Fibroblast of lung (primary cell): ENCODE measurements at regions not wholly inside any gene's neighbourhood (a gene's known extent, or its start where the extent isn't known, plus 50 kb on each side); places are given as distances from the start of the nearest gene placed in this dataset.

Experiments used
- DNase-seq, 2 donors: peaks; one replicate each; pipeline versions ENCODE4 v3.0.0 to v3.0.0-alpha.2; 2010; ENCODE audit warnings: low read depth in 2 of 2
- H2AFZ ChIP-seq: 2 replicates; pipeline ENCODE4 v1.5.1; 2012; ENCODE audit warnings: low read length, control low read depth, inconsistent platforms
- H3K27ac ChIP-seq: 2 replicates; pipeline ENCODE4 v1.5.1; 2011; ENCODE audit warnings: low read length, control low read depth; ENCODE audit not compliant: insufficient read depth
- H3K27me3 ChIP-seq: 2 replicates; pipeline ENCODE4 v1.5.1; 2011; ENCODE audit warnings: mild to moderate bottlenecking, low read length; ENCODE audit not compliant: control insufficient read depth, insufficient read depth
- H3K36me3 ChIP-seq: 2 replicates; pipeline ENCODE4 v1.5.1; 2011; ENCODE audit warnings: low read length; ENCODE audit not compliant: control insufficient read depth, insufficient read depth
- H3K4me1 ChIP-seq: 2 replicates; pipeline ENCODE4 v1.5.1; 2011; ENCODE audit warnings: low read length; ENCODE audit not compliant: control insufficient read depth, insufficient read depth; ENCODE audit errors: extremely low read depth
- H3K4me2 ChIP-seq: 2 replicates; pipeline ENCODE4 v1.5.1; 2011; ENCODE audit warnings: low read length, control low read depth; ENCODE audit not compliant: insufficient read depth; ENCODE audit errors: extremely low read depth
- H3K4me3 ChIP-seq, 4 experiments: fragments of 200-600 bp in 1 of 4; sonication (generic) in 1 of 4; replicated peaks in 1 of 4; 2 replicates each; pipeline ENCODE4 v1.5.1; 2011 to 2016; ENCODE audit warnings: low read length in 4 of 4, low read depth in 3 of 4, mild to moderate bottlenecking in 3 of 4, control low read depth in 2 of 4, inconsistent platforms in 1 of 4, mixed read lengths in 1 of 4; ENCODE audit not compliant: insufficient read depth in 1 of 4; ENCODE audit errors: control extremely low read depth in 1 of 4
- H3K79me2 ChIP-seq: 2 replicates; pipeline ENCODE4 v1.5.1; 2012; ENCODE audit warnings: mild to moderate bottlenecking, low read length, inconsistent platforms; ENCODE audit not compliant: control insufficient read depth, insufficient read depth
- H3K9ac ChIP-seq: 2 replicates; pipeline ENCODE4 v1.5.1; 2011; ENCODE audit warnings: mild to moderate bottlenecking, low read length, control low read depth; ENCODE audit not compliant: insufficient read depth
- H3K9me3 ChIP-seq: 2 replicates; pipeline ENCODE4 v1.5.1; 2012; ENCODE audit warnings: low read depth, low read length; ENCODE audit not compliant: control insufficient read depth, insufficient read depth
- H4K20me1 ChIP-seq: 2 replicates; pipeline ENCODE4 v1.5.1; 2011; ENCODE audit warnings: low read length; ENCODE audit not compliant: control insufficient read depth, insufficient read depth; ENCODE audit errors: extremely low read depth
- CTCF ChIP-seq, 2 donors: IDR thresholded peaks in 1 of 2; conservative IDR thresholded peaks in 1 of 2; 1 replicate in 1 of 2; 2 replicates in 1 of 2; pipeline ENCODE4 v1.5.1; 2011 to 2012; ENCODE audit warnings: low read length in 2 of 2, control low read depth in 1 of 2, inconsistent platforms in 1 of 2, low read depth in 1 of 2, mild to moderate bottlenecking in 1 of 2
- EZH2 ChIP-seq: IDR thresholded peaks from 2 replicates; pipeline ENCODE4 v1.5.1; 2012; ENCODE audit warnings: low read length, control low read depth, mild to moderate bottlenecking; ENCODE audit errors: missing control alignments

GRCh38 chr10:31098046-31098445, 66.4 kb upstream of the ZNF438 start:
- no peaks in the 10 kb centered on the region for H4K20me1 ChIP-seq
- no peaks in the 10 kb centered on the region for H3K79me2 ChIP-seq
- peak overlapping the region; percentile 52 for H2AFZ ChIP-seq
- no peaks in the 10 kb centered on the region for H3K36me3 ChIP-seq
- H3K4me1 ChIP-seq: peaks cover 7% of the 10 kb centered on the region
- peak in 1 of 2 donors; percentile 17 for DNase-seq
- H3K9ac ChIP-seq: no peak overlapping the region
- no peak overlapping the region for H3K27ac ChIP-seq
- no peaks in the 10 kb centered on the region for H3K27me3 ChIP-seq
- TF ChIP-seq CTCF (conservative IDR thresholded peaks at IDR 0.05 in 1 of 2, IDR thresholded peaks at IDR 0.05 in 1 of 2; ENCODE audit: low read depth in 1 of 2, low read length in 2 of 2) (no peak), EZH2 (no peak)
- H3K4me3 ChIP-seq: no peak overlapping the region
- peak overlapping the region; percentile 2 for H3K4me2 ChIP-seq
- H3K9me3 ChIP-seq: no peaks in the 10 kb centered on the region

GRCh38 chr10:31099094-31099493, 67.4 kb upstream of the ZNF438 start:
- Histone ChIP-seq H3K9me3 (no peaks in the 10 kb centered on the region), H2AFZ (no peak overlapping the region), H3K4me1 (peaks cover 7% of the 10 kb centered on the region), H3K4me2 (peak overlapping the region; percentile 30), H3K79me2 (no peaks in the 10 kb centered on the region), H3K27ac (no peak overlapping the region), H3K9ac (no peak overlapping the region), H3K36me3 (no peaks in the 10 kb centered on the region), H3K4me3 (no peak overlapping the region), H4K20me1 (no peaks in the 10 kb centered on the region), H3K27me3 (no peaks in the 10 kb centered on the region)
- peak in 1 of 2 donors; percentile 42 for DNase-seq
- TF ChIP-seq EZH2 (no peak), CTCF (conservative IDR thresholded peaks at IDR 0.05 in 1 of 2, IDR thresholded peaks at IDR 0.05 in 1 of 2; ENCODE audit: low read depth in 1 of 2, low read length in 2 of 2) (no peak)

GRCh38 chr10:31099664-31100063, 68.0 kb upstream of the ZNF438 start:
- Histone ChIP-seq H3K4me1 (peaks cover 7% of the 10 kb centered on the region), H3K9ac (no peak overlapping the region), H3K79me2 (no peaks in the 10 kb centered on the region), H2AFZ (no peak overlapping the region), H3K36me3 (no peaks in the 10 kb centered on the region), H3K4me3 (no peak overlapping the region), H3K9me3 (no peaks in the 10 kb centered on the region), H3K27me3 (no peaks in the 10 kb centered on the region), H3K27ac (no peak overlapping the region), H4K20me1 (no peaks in the 10 kb centered on the region), H3K4me2 (peak overlapping the region; percentile 30)
- DNase-seq: peak in 1 of 2 donors; percentile 67
- TF ChIP-seq CTCF (conservative IDR thresholded peaks at IDR 0.05 in 1 of 2, IDR thresholded peaks at IDR 0.05 in 1 of 2; ENCODE audit: low read depth in 1 of 2, low read length in 2 of 2) (no peak), EZH2 (no peak)
